Adrenal gland (tissue), 9 donors: ENCODE measurements at regions not wholly inside any gene's neighbourhood (a gene's known extent, or its start where the extent isn't known, plus 50 kb on each side); places are given as distances from the start of the nearest gene placed in this dataset.

Experiments used
- DNase-seq, 7 donors: peaks; one replicate each; pipeline ENCODE4 v3.0.0-alpha.2; 2019 to 2020
- H3K27ac ChIP-seq, 5 donors: fragments of 200-600 bp; sonication (generic) in 4 of 5; 1 replicate in 3 of 5; 2 replicates in 2 of 5; pipeline versions ENCODE4 v1.5.1 to v1.8.0; 2016 to 2020; ENCODE audit warnings: mild to moderate bottlenecking in 1 of 5
- H3K27me3 ChIP-seq: fragments of 200-600 bp; 2 replicates; pipeline ENCODE4 v1.8.0; 2021
- H3K36me3 ChIP-seq, 2 donors: fragments of 200-600 bp; replicated peaks in 1 of 2; 1 replicate in 1 of 2; 2 replicates in 1 of 2; pipeline versions ENCODE4 v1.5.1 to v1.8.0; 2018 to 2022
- H3K4me1 ChIP-seq, 2 donors: fragments of 200-600 bp; replicated peaks in 1 of 2; 1 replicate in 1 of 2; 2 replicates in 1 of 2; pipeline versions ENCODE4 v1.5.1 to v1.8.0; 2018 to 2021
- H3K4me3 ChIP-seq, 4 donors: fragments of 200-600 bp; sonication (generic) in 3 of 4; one replicate each; pipeline ENCODE4 v1.5.1; 2016 to 2018
- H3K9me3 ChIP-seq, 3 donors: fragments of 200-600 bp; sonication (generic) in 1 of 3; replicated peaks in 1 of 3; 1 replicate in 2 of 3; 2 replicates in 1 of 3; pipeline versions ENCODE4 v1.5.1 to v1.8.0; 2016 to 2021
- CTCF ChIP-seq, 6 experiments: fragments of 450-650 bp in 4 of 6; fragments of 200-600 bp in 2 of 6; sonication (generic) in 1 of 6; IDR thresholded peaks; 1 replicate in 5 of 6; 2 replicates in 1 of 6; pipeline versions ENCODE4 v1.5.1 to v1.8.0; 2016 to 2021; ENCODE audit warnings: antibody characterized with exemption in 6 of 6, mild to moderate bottlenecking in 2 of 6, moderate library complexity in 1 of 6
- POLR2A ChIP-seq, 2 donors: fragments of 450-650 bp; IDR thresholded peaks; one replicate each; pipeline ENCODE4 v1.6.1; 2017; ENCODE audit warnings: antibody characterized with exemption in 2 of 2, mild to moderate bottlenecking in 2 of 2, moderate library complexity in 1 of 2
- WGBS, 4 donors: extraction: QIAGEN DNeasy Blood & Tissue Kit in 2 of 4; methylation state at CpG; one replicate each; pipeline versions ENCODE4 v1.1.5 to v1.1.7; 2013 to 2017; 5-methylcytosine and 5-hydroxymethylcytosine counted together
- intact Hi-C, 2 donors: fragments of 100-400 bp; cut with DNase I; formaldehyde crosslinking; loops; one replicate each; pipeline versions ENCODE4 v1.14.1 to v1.15.0; 2022 to 2023
- donor health status: healthy with polysubstance abuse.
- donor health status: Bipolar disorder and iron deficiency.
- donor health status: DM: yes; HTN: yes; CAD: no.
- donor health status: DM: no; HTN: no; CAD: no.
- donor health status: DM: no; HTN: no; CAD: no.

DNA sequence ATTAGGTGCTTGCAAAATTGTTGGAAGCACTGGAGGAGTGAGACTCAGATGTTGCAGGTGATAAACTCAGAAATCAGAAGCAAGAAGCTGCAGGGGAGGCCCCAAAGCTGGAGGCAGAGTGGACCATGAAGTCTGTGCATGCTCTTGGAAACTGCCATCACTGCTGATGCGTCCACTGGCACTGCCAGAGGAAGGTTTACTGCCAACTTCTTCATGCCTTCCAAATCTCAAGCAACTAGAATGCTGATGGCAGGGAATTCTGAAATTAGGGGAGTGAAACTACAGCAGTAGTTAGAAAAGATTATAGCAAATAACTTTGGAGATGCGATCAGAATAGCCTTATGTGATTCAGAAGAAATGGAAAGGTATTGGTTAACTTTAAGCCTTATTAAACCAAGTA lies 277.1 kb upstream of the SDK2 start:
- Histone ChIP-seq H3K27ac (no peak overlapping the region), H3K4me1 (no peaks in the 10 kb centered on the region), H3K27me3 (no peaks in the 10 kb centered on the region), H3K9me3 (no peaks in the 10 kb centered on the region), H3K4me3 (no peak overlapping the region), H3K36me3 (no peaks in the 10 kb centered on the region)
- WGBS, 4 donors = 69 to 90% (median 83%) methylated on average over 2 of the region's 2 CpGs
- TF ChIP-seq POLR2A (IDR thresholded peaks at IDR 0.05) (no peak), CTCF (IDR thresholded peaks at IDR 0.05) (no peak)
- no peak for DNase-seq
- intact Hi-C loops = no loop called here

GRCh38 chr17:73924114-73924908 lies 279.2 kb upstream of the RPL38 start:
- no peaks in the 10 kb centered on the region for H3K9me3 ChIP-seq
- WGBS, 4 donors = 82 to 88% (median 84%) methylated on average over 10 of the region's 10 CpGs
- no peaks in the 10 kb centered on the region for H3K27me3 ChIP-seq
- H3K4me1 ChIP-seq = no peaks in the 10 kb centered on the region
- H3K36me3 ChIP-seq = no peaks in the 10 kb centered on the region
- intact Hi-C loops = no loop called here
- H3K4me3 ChIP-seq = no peak overlapping the region
- no peak overlapping the region for H3K27ac ChIP-seq
- TF ChIP-seq CTCF (IDR thresholded peaks at IDR 0.05) (no peak), POLR2A (IDR thresholded peaks at IDR 0.05) (no peak)
- DNase-seq = no peak

DNA sequence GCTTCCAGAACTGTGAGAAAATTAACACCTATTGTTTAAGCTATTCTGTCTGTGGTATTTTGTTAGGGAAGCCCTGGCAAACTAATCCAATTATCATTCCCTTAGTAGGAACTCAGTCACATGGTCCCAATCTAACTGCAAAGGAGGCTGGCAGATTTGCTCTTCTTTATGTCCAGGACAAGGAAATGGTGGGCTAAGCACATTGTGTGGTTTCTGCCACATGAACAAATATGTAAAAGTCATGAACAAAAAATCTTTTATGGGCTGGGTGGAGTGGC lies 278.6 kb upstream of the RPL38 start:
- no peak for DNase-seq
- no peaks in the 10 kb centered on the region for H3K9me3 ChIP-seq
- H3K4me3 ChIP-seq = no peak overlapping the region
- H3K27me3 ChIP-seq = no peaks in the 10 kb centered on the region
- no peak overlapping the region for H3K27ac ChIP-seq
- intact Hi-C loops = no loop called here
- no peaks in the 10 kb centered on the region for H3K4me1 ChIP-seq
- no peak for TF ChIP-seq CTCF (IDR thresholded peaks at IDR 0.05)
- TF ChIP-seq POLR2A (IDR thresholded peaks at IDR 0.05) = no peak
- no peaks in the 10 kb centered on the region for H3K36me3 ChIP-seq

- TF ChIP-seq POLR2A (IDR thresholded peaks at IDR 0.05) (no peak), CTCF (IDR thresholded peaks at IDR 0.05) (no peak)
- Histone ChIP-seq H3K27me3 (no peaks in the 10 kb centered on the region), H3K4me3 (no peak overlapping the region), H3K4me1 (no peaks in the 10 kb centered on the region), H3K9me3 (no peaks in the 10 kb centered on the region), H3K36me3 (no peaks in the 10 kb centered on the region), H3K27ac (no peak overlapping the region)
- WGBS, 4 donors = 53 to 71% (median 65%) methylated on average over 7 to 8 of the region's 8 CpGs
- intact Hi-C loops = no loop called here
- DNase-seq = no peak
Measured at GRCh38 chr17:73929860-73930430, 273.5 kb upstream of the RPL38 start.
